BE2C (cell line): ENCODE measurements at regions not wholly inside any gene's neighbourhood (a gene's known extent, or its start where the extent isn't known, plus 50 kb on each side); places are given as distances from the start of the nearest gene placed in this dataset.

Experiments used
- DNase-seq: peaks from one replicate; pipeline ENCODE4 v3.0.0-alpha.2; 2020
- H3K27me3 ChIP-seq: fragments of 250-450 bp; sonication (Bioruptor Pico); 2 replicates; pipeline ENCODE4 v1.5.1; 2020; ENCODE audit warnings: mild to moderate bottlenecking
- H3K36me3 ChIP-seq: fragments of 250-450 bp; sonication (Bioruptor Pico); 2 replicates; pipeline ENCODE4 v1.5.1; 2020; ENCODE audit warnings: mild to moderate bottlenecking
- H3K4me1 ChIP-seq: fragments of 250-450 bp; sonication (Bioruptor Pico); 2 replicates; pipeline ENCODE4 v1.5.1; 2020
- H3K4me3 ChIP-seq: 2 replicates; pipeline ENCODE4 v1.5.1; 2011; ENCODE audit warnings: low read depth, low read length
- H3K9me3 ChIP-seq: fragments of 250-450 bp; sonication (Bioruptor Pico); 2 replicates; pipeline ENCODE4 v1.5.1; 2020
- CTCF ChIP-seq: IDR thresholded peaks from 2 replicates; pipeline ENCODE4 v1.5.1; 2012; ENCODE audit warnings: mild to moderate bottlenecking, low read depth, low read length

GRCh38 chr5:28748446-28748845 lies 1710.1 kb upstream of the CDH9 start:
- H3K36me3 ChIP-seq = no peaks in the 10 kb centered on the region
- no peak for DNase-seq
- no peaks in the 10 kb centered on the region for H3K9me3 ChIP-seq
- H3K27me3 ChIP-seq = no peaks in the 10 kb centered on the region
- no peaks in the 10 kb centered on the region; the same call in 1 of the 2 replicates for H3K4me1 ChIP-seq
- no peak overlapping the region for H3K4me3 ChIP-seq
- no peak for TF ChIP-seq CTCF

GRCh38 chr5:28743716-28744110 lies 1705.3 kb upstream of the CDH9 start:
- TF ChIP-seq CTCF = no peak
- DNase-seq = no peak
- H3K9me3 ChIP-seq = no peaks in the 10 kb centered on the region
- no peaks in the 10 kb centered on the region; the same call in 1 of the 2 replicates for H3K4me1 ChIP-seq
- H3K36me3 ChIP-seq = no peaks in the 10 kb centered on the region
- no peaks in the 10 kb centered on the region for H3K27me3 ChIP-seq
- H3K4me3 ChIP-seq = no peak overlapping the region

GRCh38 chr5:28743025-28743715 lies 1704.8 kb upstream of the CDH9 start:
- no peaks in the 10 kb centered on the region for H3K27me3 ChIP-seq
- H3K9me3 ChIP-seq = no peaks in the 10 kb centered on the region
- TF ChIP-seq CTCF = no peak
- no peak for DNase-seq
- no peaks in the 10 kb centered on the region for H3K36me3 ChIP-seq
- H3K4me1 ChIP-seq = no peaks in the 10 kb centered on the region; the same call in 1 of the 2 replicates
- no peak overlapping the region for H3K4me3 ChIP-seq

GRCh38 chr5:28737682-28738081 lies 1699.3 kb upstream of the CDH9 start:
- Histone ChIP-seq H3K4me1 (no peaks in the 10 kb centered on the region; the same call in 1 of the 2 replicates), H3K36me3 (no peaks in the 10 kb centered on the region), H3K4me3 (no peak overlapping the region), H3K27me3 (no peaks in the 10 kb centered on the region), H3K9me3 (no peaks in the 10 kb centered on the region)
- no peak for TF ChIP-seq CTCF
- DNase-seq = no peak

- no peaks in the 10 kb centered on the region for H3K9me3 ChIP-seq
- no peaks in the 10 kb centered on the region for H3K36me3 ChIP-seq
- H3K27me3 ChIP-seq = no peaks in the 10 kb centered on the region
- no peak overlapping the region for H3K4me3 ChIP-seq
- no peak for TF ChIP-seq CTCF
- DNase-seq = no peak
- no peaks in the 10 kb centered on the region; the same call in 1 of the 2 replicates for H3K4me1 ChIP-seq
Measured at GRCh38 chr5:28737222-28737621, 1698.8 kb upstream of the CDH9 start.

- no peak; the same call in 1 of the 2 replicates for TF ChIP-seq CTCF
- Histone ChIP-seq H3K9me3 (no peaks in the 10 kb centered on the region), H3K4me3 (no peak overlapping the region), H3K27me3 (no peaks in the 10 kb centered on the region), H3K36me3 (no peaks in the 10 kb centered on the region), H3K4me1 (no peaks in the 10 kb centered on the region; the same call in 1 of the 2 replicates)
- no peak for DNase-seq
Measured at GRCh38 chr5:28734396-28734795, 1696.0 kb upstream of the CDH9 start.
